Parathyroid adenoma (tissue), 2 donors: ENCODE measurements at regions not wholly inside any gene's neighbourhood (a gene's known extent, or its start where the extent isn't known, plus 50 kb on each side); places are given as distances from the start of the nearest gene placed in this dataset.

Experiments
- H2AFZ ChIP-seq: fragments of 300-600 bp; sonication (generic); one replicate; pipeline ENCODE4 v1.7.0; 2017; ENCODE audit warnings: antibody characterized with exemption, mild to moderate bottlenecking
- H3K27ac ChIP-seq: fragments of 300-600 bp; sonication (generic); one replicate; pipeline ENCODE4 v1.7.0; 2017
- H3K27me3 ChIP-seq: fragments of 300-600 bp; sonication (generic); one replicate; pipeline ENCODE4 v1.7.0; 2017; ENCODE audit warnings: low read length; ENCODE audit not compliant: control insufficient read depth, insufficient read depth
- H3K36me3 ChIP-seq: fragments of 300-600 bp; sonication (generic); one replicate; pipeline ENCODE4 v1.7.0; 2017; ENCODE audit warnings: low read length; ENCODE audit not compliant: control insufficient read depth, insufficient read depth
- H3K4me1 ChIP-seq: fragments of 300-600 bp; sonication (generic); one replicate; pipeline ENCODE4 v1.7.0; 2017; ENCODE audit warnings: control low read depth
- H3K4me2 ChIP-seq: fragments of 300-600 bp; sonication (generic); one replicate; pipeline ENCODE4 v1.7.0; 2017; ENCODE audit warnings: low read length
- H3K4me3 ChIP-seq: fragments of 300-600 bp; sonication (generic); one replicate; pipeline ENCODE4 v1.7.0; 2017; ENCODE audit warnings: low read depth, low read length
- H3K79me2 ChIP-seq: fragments of 300-600 bp; sonication (generic); one replicate; pipeline ENCODE4 v1.7.0; 2017; ENCODE audit warnings: control low read depth
- H3K9ac ChIP-seq: fragments of 300-600 bp; sonication (generic); one replicate; pipeline ENCODE4 v1.7.0; 2017; ENCODE audit warnings: mild to moderate bottlenecking
- H3K9me3 ChIP-seq: fragments of 300-600 bp; sonication (generic); one replicate; pipeline ENCODE4 v1.7.0; 2017; ENCODE audit warnings: low read length; ENCODE audit not compliant: control insufficient read depth
- TF ChIP-seq, protein P1 (sequence below): fragments of 300-600 bp; sonication (generic); IDR thresholded peaks from one replicate; pipeline ENCODE4 v1.7.0; 2017; ENCODE audit warnings: antibody characterized with exemption, mild to moderate bottlenecking
- donor health status: primary hyperparathyroidism.

DNA sequence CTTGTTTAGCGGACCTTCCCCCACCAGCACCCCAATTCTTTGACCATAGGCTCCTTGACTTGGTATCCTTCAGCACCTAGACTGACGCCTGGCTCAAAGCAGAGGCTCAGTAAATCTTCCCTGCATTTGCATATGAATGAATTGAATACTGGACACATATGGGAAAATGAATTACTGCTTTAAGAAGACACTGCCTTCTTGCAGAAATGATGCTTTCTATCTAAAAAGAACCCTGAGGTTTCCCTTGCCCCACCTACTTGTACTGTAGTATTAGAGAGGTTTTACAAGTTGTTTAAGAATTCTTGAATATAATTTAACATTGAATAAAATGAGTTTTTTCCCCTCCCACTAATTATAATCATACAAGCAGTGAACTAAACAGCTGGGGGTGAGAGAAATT, 190.7 kb downstream of the SAMD5 start:
- no peak overlapping the region for H3K27ac ChIP-seq
- no peaks in the 10 kb centered on the region for H3K27me3 ChIP-seq
- H3K4me2 ChIP-seq, result no peak overlapping the region
- no peaks in the 10 kb centered on the region for H3K36me3 ChIP-seq
- H3K4me1 ChIP-seq, result no peaks in the 10 kb centered on the region
- H3K9me3 ChIP-seq, result no peaks in the 10 kb centered on the region
- no peak overlapping the region for H2AFZ ChIP-seq
- TF ChIP-seq, protein P1, sequence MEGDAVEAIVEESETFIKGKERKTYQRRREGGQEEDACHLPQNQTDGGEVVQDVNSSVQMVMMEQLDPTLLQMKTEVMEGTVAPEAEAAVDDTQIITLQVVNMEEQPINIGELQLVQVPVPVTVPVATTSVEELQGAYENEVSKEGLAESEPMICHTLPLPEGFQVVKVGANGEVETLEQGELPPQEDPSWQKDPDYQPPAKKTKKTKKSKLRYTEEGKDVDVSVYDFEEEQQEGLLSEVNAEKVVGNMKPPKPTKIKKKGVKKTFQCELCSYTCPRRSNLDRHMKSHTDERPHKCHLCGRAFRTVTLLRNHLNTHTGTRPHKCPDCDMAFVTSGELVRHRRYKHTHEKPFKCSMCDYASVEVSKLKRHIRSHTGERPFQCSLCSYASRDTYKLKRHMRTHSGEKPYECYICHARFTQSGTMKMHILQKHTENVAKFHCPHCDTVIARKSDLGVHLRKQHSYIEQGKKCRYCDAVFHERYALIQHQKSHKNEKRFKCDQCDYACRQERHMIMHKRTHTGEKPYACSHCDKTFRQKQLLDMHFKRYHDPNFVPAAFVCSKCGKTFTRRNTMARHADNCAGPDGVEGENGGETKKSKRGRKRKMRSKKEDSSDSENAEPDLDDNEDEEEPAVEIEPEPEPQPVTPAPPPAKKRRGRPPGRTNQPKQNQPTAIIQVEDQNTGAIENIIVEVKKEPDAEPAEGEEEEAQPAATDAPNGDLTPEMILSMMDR, result no peak
- H3K9ac ChIP-seq, result no peak overlapping the region
- no peak overlapping the region for H3K4me3 ChIP-seq
- H3K79me2 ChIP-seq, result no peaks in the 10 kb centered on the region

DNA sequence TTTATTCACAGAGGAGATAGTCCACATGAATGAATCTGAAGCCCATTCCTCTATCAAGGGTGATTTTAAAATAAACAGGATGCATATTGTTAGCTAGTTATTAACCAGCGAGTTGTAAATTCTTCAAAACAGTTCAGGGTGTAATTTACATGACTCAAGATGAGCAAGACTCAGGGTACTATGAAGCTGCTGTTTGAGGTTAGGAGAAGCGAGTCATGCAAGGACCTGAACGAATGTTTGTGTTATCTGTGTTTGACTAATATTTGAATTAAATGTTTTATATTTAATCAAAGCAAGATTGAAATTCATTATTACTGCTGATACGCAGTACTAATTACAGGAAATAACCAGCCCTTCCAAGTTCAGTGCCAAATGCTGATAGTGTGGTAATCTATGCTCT, 191.1 kb downstream of the SAMD5 start:
- no peak overlapping the region for H3K9ac ChIP-seq
- H2AFZ ChIP-seq, result no peak overlapping the region
- no peak overlapping the region for H3K4me2 ChIP-seq
- H3K36me3 ChIP-seq, result no peaks in the 10 kb centered on the region
- no peaks in the 10 kb centered on the region for H3K4me1 ChIP-seq
- H3K9me3 ChIP-seq, result no peaks in the 10 kb centered on the region
- H3K4me3 ChIP-seq, result no peak overlapping the region
- no peak overlapping the region for H3K27ac ChIP-seq
- TF ChIP-seq, protein P1, result no peak
- H3K79me2 ChIP-seq, result no peaks in the 10 kb centered on the region
- H3K27me3 ChIP-seq, result no peaks in the 10 kb centered on the region

DNA sequence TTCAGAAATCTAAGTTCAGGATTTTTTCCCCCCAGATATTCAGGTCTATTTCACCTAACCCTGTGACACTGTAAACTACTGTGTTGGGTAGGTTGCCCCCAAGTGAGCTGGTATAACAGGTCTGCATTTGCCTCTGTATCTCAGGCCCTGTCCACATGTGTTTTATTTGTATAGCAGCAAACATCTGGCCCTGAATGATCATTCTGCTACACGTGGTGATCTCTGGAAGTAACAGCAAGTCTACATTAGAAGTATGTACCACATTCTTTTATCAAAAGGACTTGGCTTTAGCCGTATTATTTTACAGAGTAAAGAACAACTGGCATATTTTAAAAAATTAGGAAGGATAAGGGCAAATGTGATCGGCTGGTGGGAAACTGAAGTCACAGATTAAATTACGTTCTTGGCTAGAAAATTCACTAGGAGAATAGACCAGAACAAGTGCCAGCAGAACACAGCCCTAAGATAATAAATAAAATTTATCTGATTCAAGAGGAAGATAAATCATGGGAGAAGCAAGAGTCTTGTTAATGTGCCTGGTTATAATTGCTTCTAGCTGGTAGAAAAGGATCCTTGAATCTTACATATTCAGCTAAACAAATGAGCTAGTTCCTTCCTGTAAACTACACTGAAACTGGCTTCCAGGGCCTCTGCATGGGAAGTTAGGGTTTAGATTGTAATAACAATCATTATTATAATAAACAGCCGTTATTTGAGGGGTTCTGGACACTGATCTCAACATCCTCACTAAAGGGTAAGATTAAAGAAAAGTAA, 192.1 kb downstream of the SAMD5 start:
- Histone ChIP-seq H3K27me3 (no peaks in the 10 kb centered on the region), H3K79me2 (no peaks in the 10 kb centered on the region), H3K4me1 (no peaks in the 10 kb centered on the region), H3K4me2 (no peak overlapping the region), H2AFZ (no peak overlapping the region), H3K9ac (no peak overlapping the region), H3K4me3 (no peak overlapping the region), H3K27ac (no peak overlapping the region), H3K36me3 (no peaks in the 10 kb centered on the region), H3K9me3 (no peaks in the 10 kb centered on the region)
- TF ChIP-seq, protein P1, result no peak

DNA sequence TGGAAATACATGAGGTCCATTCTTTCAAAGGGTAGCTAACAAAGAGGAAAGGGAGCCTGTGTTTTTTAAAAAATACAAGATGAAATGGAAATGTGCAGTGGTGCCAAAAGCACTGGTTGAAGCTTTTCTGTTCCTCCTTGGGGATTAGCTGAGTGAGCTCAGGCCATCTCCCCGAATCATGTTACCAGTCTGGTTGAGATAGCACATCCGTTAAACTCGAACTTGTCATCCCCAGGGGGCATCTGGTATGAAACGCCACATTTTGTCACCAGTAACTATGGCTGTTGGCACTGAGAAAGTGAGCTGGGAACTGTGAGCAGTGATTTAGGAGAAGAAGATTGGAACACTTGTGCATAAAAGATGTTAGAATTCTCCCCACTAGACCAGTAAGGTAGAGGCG, 196.2 kb downstream of the SAMD5 start:
- H3K4me3 ChIP-seq, result no peak overlapping the region
- no peak overlapping the region for H3K27ac ChIP-seq
- no peaks in the 10 kb centered on the region for H3K4me1 ChIP-seq
- H3K9ac ChIP-seq, result no peak overlapping the region
- H3K9me3 ChIP-seq, result no peaks in the 10 kb centered on the region
- TF ChIP-seq, protein P1, result no peak
- H3K79me2 ChIP-seq, result no peaks in the 10 kb centered on the region
- H3K4me2 ChIP-seq, result no peak overlapping the region
- no peak overlapping the region for H2AFZ ChIP-seq
- H3K36me3 ChIP-seq, result no peaks in the 10 kb centered on the region
- no peaks in the 10 kb centered on the region for H3K27me3 ChIP-seq

DNA sequence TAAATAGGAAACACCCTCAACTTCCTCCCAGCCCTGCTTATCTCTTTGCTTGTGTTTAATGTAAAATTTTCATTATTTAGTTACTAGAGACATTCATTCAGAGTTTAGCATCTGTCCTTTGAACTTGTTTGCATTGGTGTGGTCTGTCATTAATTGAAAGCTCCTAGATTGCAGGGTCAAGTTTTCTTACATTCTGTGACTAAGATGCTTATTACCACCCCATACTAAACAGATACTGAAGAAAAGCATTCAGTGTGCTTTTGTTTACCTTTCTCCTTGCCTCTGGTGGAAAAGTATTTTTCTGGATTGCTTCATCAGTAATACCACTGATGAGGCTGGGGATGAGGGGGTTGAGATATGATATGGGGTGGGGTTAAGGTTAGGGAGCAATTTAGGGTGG, 199.0 kb downstream of the SAMD5 start:
- Histone ChIP-seq H3K9ac (no peak overlapping the region), H3K4me1 (no peaks in the 10 kb centered on the region), H3K36me3 (no peaks in the 10 kb centered on the region), H3K27me3 (no peaks in the 10 kb centered on the region), H3K79me2 (no peaks in the 10 kb centered on the region), H3K4me3 (no peak overlapping the region), H3K4me2 (no peak overlapping the region), H3K9me3 (no peaks in the 10 kb centered on the region), H3K27ac (no peak overlapping the region), H2AFZ (no peak overlapping the region)
- TF ChIP-seq, protein P1, result no peak
